ENCODE measurements at regions not wholly inside any gene's neighbourhood (a gene's known extent, or its start where the extent isn't known, plus 50 kb on each side); places are given as distances from the start of the nearest gene placed in this dataset.

GRCh38 chr10:52855546-52856325 lies 83.2 kb upstream of the MBL2 start:
- Mint-ChIP-seq H3K4me1 (peaks cover 4% of the 10 kb centered on the region), H3K36me3 (ENCODE audit: low read depth) (no peaks in the 10 kb centered on the region)
- TF ChIP-seq, protein P1, sequence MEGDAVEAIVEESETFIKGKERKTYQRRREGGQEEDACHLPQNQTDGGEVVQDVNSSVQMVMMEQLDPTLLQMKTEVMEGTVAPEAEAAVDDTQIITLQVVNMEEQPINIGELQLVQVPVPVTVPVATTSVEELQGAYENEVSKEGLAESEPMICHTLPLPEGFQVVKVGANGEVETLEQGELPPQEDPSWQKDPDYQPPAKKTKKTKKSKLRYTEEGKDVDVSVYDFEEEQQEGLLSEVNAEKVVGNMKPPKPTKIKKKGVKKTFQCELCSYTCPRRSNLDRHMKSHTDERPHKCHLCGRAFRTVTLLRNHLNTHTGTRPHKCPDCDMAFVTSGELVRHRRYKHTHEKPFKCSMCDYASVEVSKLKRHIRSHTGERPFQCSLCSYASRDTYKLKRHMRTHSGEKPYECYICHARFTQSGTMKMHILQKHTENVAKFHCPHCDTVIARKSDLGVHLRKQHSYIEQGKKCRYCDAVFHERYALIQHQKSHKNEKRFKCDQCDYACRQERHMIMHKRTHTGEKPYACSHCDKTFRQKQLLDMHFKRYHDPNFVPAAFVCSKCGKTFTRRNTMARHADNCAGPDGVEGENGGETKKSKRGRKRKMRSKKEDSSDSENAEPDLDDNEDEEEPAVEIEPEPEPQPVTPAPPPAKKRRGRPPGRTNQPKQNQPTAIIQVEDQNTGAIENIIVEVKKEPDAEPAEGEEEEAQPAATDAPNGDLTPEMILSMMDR (conservative IDR thresholded peaks at IDR 0.05) = no peak

DNA sequence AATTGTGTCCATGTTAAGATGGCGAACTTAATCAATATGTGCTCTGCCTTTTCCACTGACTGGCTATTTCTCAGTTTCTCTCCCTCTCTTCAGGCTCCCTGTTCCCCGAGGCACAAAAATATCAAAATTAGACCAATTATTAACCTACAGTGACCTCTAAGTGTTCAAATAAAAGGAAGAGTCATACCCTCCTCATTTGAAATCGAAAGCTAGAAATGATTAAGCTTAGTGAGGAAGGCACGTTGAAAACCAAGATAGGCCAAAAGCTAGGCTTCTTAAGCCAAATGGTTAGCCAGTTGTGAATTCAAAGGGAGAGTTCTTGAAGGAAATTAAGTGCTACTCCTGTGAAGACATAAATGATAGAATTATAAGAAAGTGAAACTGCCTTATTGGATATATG lies 81.1 kb upstream of the MBL2 start:
- peaks cover 4% of the 10 kb centered on the region for H3K4me1 Mint-ChIP-seq

More at GRCh38 chr10:52855546-52856325, 83.2 kb upstream of the MBL2 start:
- H3K27ac Mint-ChIP-seq (ENCODE audit: unreplicated experiment) = no peak overlapping the region
- H3K27me3 Mint-ChIP-seq (ENCODE audit: low read depth) = no peaks in the 10 kb centered on the region
- H3K4me3 Mint-ChIP-seq = no peak overlapping the region
- H3K9me3 Mint-ChIP-seq = peaks cover 5% of the 10 kb centered on the region
- DNase-seq (ENCODE audit: low read depth, low spot score) = no peak

DNA sequence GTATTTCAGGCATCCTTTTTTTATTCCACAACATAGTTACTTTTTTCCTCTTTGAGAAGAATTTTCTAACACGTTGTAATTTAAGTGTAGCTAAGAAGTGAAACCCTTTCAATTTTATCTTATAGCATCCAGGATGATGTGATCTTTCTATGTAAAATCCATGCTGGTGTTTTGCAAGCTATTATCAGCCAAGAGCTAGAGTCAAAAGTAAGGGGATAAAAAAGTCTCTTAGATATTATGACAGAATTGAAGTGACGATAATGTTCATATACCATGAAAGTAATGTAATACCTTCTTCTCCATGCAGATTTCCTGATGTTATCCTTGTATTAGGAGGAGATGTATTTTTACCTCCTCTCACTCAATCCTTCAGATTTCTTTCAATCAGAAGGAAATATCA lies 64.2 kb upstream of the MBL2 start:
- H3K36me3 Mint-ChIP-seq (ENCODE audit: low read depth) = peaks cover 8% of the 10 kb centered on the region
- H3K27me3 Mint-ChIP-seq (ENCODE audit: low read depth) = no peaks in the 10 kb centered on the region
- H3K4me1 Mint-ChIP-seq = no peaks in the 10 kb centered on the region
- no peak overlapping the region for H3K27ac Mint-ChIP-seq (ENCODE audit: unreplicated experiment)
- no peak overlapping the region for H3K4me3 Mint-ChIP-seq
- no peak for DNase-seq (ENCODE audit: low read depth, low spot score)
- peaks cover 17% of the 10 kb centered on the region for H3K9me3 Mint-ChIP-seq
- TF ChIP-seq, protein P1 (conservative IDR thresholded peaks at IDR 0.05) = no peak

More for the DNA sequence above, 81.1 kb upstream of the MBL2 start:
- Mint-ChIP-seq H3K27me3 (ENCODE audit: low read depth) (no peaks in the 10 kb centered on the region), H3K36me3 (ENCODE audit: low read depth) (peaks cover 2% of the 10 kb centered on the region), H3K4me3 (no peak overlapping the region), H3K9me3 (peaks cover 10% of the 10 kb centered on the region), H3K27ac (ENCODE audit: unreplicated experiment) (no peak overlapping the region)
- TF ChIP-seq, protein P1 (conservative IDR thresholded peaks at IDR 0.05) = no peak
- no peak for DNase-seq (ENCODE audit: low read depth, low spot score)

All from neural crest cell (in vitro differentiated cells).